IPS DF 4.7 (cell line): ENCODE measurements at regions not wholly inside any gene's neighbourhood (a gene's known extent, or its start where the extent isn't known, plus 50 kb on each side); places are given as distances from the start of the nearest gene placed in this dataset.
"Not testable (repeated sequence)": the region's sequence is repeated elsewhere in the genome, so short reads cannot be mapped to it uniquely, and the experiment has no call there.

ENCODE experiments used
- DNase-seq: peaks from one replicate; pipeline ENCODE4 v3.0.0-alpha.2; 2013; ENCODE audit warnings: low spot score; ENCODE audit errors: extremely low read depth

- DNase-seq = no peak
These were observed 425.3 kb upstream of the BTBD3 start for GRCh38 chr20:11492386-11492785.

DNA sequence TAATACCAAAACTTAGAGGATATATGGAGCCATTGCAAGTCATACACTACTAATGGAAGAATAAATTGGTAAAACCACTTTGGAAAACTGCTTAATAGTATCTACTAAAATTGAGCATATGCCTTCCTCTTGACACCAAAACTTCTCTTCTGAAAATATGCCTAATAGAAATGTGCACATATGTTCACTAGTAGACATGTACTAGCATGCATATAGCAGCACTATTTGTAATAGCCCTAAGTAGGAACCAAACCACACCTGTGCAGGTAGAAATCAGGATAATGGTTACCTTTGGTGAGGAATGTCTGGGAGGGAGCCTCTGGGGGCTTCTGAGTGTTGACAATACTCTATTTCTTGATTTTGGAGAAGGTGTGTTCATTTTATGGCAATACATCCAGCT, 424.8 kb upstream of the BTBD3 start:
- no peak for DNase-seq

- no peak for DNase-seq
These were observed 421.3 kb upstream of the BTBD3 start for GRCh38 chr20:11496380-11496779.

DNA sequence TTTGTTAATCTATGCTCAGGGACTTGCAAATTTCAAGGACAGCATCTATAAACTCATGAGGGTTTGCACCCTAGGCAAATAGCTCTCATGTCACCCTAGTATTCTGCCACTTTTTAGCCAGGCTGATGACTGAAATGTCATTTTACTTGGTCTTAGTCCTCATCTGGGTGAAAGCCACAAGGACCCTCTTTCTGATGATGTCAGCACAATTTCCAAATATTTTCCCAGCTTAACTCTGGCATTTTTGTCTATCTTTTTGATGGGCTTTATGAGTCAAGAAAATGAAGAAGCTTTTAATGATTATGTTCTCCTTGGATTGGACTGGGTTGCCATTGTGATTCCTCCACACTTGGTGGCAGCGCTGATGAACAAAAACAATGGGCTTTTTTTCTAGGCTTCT, 420.1 kb upstream of the BTBD3 start:
- DNase-seq = no peak

DNA sequence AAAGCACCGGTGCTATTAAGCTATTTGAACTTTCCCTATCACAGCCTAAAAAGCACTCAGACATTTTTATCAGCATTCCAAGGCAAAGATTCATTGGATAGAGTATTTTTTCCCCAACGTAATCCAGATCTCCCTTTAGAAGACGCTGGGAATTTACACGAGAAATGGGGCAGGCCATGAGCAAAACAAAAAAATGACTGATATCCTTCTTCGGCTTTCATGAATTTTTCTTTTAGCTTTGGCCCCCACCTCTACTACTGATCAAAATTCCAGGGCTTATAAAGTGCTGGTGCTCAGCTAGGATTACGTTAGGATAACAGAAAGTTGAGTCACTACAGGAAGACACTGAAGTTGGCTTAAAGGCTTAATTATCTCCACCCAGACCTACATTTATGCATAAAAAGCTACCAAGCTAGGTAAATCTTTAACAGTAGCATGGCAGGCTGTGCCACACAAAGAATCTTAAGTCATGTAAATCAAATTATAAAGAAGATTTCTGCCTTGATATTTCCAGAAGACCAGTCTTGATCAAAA, 418.5 kb upstream of the BTBD3 start:
- DNase-seq = no peak

- DNase-seq = no peak
These were observed 415.6 kb upstream of the BTBD3 start for GRCh38 chr20:11502061-11502460.

GRCh38 chr20:11502671-11503070, 415.0 kb upstream of the BTBD3 start:
- no peak for DNase-seq

GRCh38 chr20:11509776-11510175, 407.9 kb upstream of the BTBD3 start:
- DNase-seq = no peak

DNA sequence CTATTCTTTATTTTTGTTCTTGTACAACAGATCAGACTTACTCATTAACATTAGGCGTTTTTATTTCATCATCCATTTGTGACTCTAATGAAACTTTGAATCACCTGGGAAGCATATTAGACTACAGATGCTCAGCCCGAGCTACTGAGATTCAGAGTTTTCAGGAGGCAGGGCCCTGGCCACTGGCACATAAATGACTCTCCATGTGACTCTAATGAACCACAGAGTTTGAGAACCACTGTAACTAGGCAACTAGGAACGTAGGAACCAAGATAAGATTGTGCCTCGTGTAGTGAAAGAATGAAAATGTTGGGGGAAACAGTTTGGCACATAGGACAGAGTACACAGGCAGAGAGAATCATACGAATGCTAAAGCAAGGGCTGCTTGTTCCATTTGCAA, 405.9 kb upstream of the BTBD3 start:
- DNase-seq = no peak

GRCh38 chr20:11513241-11513745, 404.4 kb upstream of the BTBD3 start:
- not testable (repeated sequence) for DNase-seq

DNA sequence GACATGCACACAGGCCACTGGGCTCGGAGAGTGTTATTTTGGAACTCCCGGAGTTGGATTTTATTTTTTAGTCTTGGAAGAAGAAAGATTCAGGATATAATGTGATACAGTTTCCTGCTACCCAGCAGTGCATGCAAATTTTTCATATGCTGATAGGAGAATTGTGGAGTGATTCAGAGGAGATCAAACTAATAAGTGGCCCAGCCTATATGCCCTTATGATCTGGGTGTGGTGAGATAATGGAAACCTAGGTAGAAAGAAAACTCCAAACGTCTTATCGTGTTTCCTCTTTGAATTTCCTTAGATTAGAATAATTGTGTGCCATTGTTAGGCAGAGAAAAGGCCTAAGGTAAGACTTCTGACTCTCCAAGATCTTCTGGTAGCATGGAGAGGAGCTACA, 401.2 kb upstream of the BTBD3 start:
- DNase-seq = no peak

GRCh38 chr20:11520596-11520995, 397.1 kb upstream of the BTBD3 start:
- no peak for DNase-seq

DNA sequence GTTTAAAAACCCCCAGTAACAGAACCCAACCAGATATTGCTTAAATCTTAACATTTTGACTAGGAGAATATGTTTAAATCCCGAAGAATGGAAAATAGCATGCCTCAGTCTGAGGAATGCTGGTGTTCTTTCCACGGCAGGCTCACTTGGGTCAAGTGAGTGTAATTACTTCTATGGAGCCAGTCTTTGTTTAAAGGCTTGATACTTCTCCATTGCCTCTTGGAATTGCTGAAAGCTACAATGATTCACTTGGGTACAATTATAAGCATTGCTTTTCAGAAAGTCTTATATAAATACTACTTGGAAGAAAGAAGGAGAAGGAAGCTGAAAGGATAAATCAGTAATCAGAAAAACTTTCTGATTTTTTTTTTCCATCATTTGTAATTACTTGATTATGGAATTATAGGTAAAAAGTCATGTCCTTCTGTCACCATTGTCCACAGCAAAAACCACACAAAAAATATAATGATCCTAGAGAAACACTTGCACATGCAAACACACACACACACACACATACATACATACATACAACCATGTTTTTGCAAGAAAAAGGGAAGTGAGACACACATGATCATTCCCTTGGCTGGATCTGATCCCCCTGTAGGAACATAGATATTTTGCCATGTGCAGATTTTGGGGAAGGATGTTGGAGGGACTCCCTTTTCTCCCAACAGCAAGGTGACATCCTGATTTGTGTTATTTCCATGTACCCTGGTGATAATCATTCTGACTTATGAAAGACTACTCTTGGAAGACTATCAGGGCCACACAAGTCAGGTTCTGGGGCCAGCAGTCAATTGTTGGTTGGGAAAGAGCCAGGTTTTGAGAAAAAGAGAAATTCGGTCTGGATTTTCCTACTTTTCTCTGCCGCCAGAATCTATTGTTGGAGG, 396.0 kb upstream of the BTBD3 start:
- DNase-seq = no peak

GRCh38 chr20:11522366-11522741, 395.3 kb upstream of the BTBD3 start:
- DNase-seq = no peak

GRCh38 chr20:11529047-11529446, 388.6 kb upstream of the BTBD3 start:
- no peak for DNase-seq

DNA sequence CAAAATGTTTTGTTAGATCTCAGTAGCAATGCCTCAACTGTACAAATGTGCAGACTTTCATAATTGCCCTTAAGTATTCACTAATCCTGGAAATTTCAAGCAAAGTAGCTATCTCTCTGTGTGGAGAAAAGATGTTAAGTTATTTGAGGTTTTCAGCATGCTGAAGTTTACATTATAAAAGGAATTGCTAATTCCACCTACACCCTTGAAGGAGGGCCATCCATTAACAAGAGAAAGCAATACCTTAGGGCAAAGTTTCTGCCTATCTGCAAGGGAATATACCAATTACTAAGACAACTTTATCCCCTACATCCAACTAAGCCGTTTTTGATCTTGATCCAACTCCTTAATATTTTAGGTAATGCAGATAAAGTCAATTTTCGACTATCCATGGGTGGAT, 380.7 kb upstream of the BTBD3 start:
- no peak for DNase-seq

- no peak for DNase-seq
These were observed 378.2 kb upstream of the BTBD3 start for GRCh38 chr20:11539450-11539849.

DNA sequence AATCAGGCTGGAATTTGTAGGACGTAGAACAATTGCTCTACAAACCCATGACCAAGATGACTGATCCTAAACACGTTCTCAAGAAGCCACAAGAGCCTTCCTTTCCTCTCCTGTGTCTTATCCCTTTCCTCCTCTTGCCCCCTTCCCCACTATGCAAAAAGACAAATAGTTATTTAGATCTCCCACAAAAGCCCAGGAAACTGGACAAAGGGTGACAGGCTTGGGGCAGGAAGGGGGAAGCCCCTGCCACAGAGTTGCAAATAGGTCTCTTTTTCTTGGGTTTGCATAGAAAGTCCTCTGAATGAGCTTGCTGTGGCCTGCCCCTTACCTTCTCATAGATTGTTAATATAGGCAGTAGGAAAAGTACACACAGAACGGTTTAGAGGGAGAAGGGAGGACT, 377.1 kb upstream of the BTBD3 start:
- no peak for DNase-seq

DNA sequence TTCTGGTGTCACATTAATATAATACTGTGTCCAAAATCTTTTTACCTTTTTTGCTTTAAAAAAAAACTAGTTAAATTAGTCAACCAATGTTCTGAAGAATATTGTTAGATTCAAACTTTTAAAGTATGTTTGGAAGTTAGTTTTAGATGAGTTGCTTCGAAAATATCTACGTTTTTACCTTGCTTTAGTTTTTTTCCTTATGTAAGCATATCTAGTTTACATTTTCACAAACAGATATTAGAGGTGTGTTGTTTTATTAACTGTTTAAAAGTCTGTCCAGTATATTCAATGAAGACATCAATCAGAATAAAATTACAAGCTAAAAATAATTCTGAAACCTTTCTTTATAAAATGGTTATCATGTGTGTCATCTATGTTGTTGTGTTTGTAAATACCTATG, 375.0 kb upstream of the BTBD3 start:
- no peak for DNase-seq

- DNase-seq = no peak
These were observed 373.5 kb upstream of the BTBD3 start for GRCh38 chr20:11544029-11544678.

GRCh38 chr20:11546939-11547338, 370.8 kb upstream of the BTBD3 start:
- DNase-seq = no peak
